ENCODE measurements at regions not wholly inside any gene's neighbourhood (a gene's known extent, or its start where the extent isn't known, plus 50 kb on each side); places are given as distances from the start of the nearest gene placed in this dataset.
"Not testable (repeated sequence)": the region's sequence is repeated elsewhere in the genome, so short reads cannot be mapped to it uniquely, and the experiment has no call there.

DNA sequence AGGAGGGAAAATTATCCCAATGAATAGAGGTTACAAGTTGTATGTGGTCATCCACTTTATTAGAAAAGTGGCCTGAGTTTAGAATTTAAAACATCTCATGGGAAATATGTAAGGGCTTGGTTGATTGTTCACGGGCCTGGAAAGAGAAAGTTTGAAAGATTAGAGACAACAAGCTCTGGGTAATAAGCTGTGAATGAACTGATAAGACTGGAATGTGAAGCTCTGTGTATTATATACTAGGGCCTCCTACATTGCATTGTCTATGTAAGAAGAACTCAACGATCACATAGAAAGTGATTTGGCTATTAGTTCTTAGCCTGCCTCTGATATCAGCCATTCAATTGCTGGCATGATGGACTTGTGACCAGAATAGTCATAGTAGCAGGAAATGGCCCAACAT is 199.2 kb upstream of the MAGI2 start:
- Histone ChIP-seq H3K4me1 (ENCODE audit: control insufficient read depth in 5 of 5, insufficient read depth in 5 of 5, low read length in 5 of 5) (no peaks in the 10 kb centered on the region), H3K9me3 (ENCODE audit: control insufficient read depth in 5 of 5, low read length in 5 of 5) (no peaks in the 10 kb centered on the region), H3K27ac (ENCODE audit: low read depth, low read length) (no peak overlapping the region), H3K36me3 (ENCODE audit: control insufficient read depth in 5 of 5, insufficient read depth in 5 of 5, low read length in 5 of 5) (no peaks in the 10 kb centered on the region), H3K4me3 (ENCODE audit: low read depth in 1 of 5, low read length in 5 of 5) (no peak overlapping the region), H3K9ac (ENCODE audit: low read length in 5 of 5) (no peak overlapping the region), H3K27me3 (ENCODE audit: control insufficient read depth in 5 of 5, insufficient read depth in 4 of 5, low read length in 5 of 5) (no peaks in the 10 kb centered on the region)

DNA sequence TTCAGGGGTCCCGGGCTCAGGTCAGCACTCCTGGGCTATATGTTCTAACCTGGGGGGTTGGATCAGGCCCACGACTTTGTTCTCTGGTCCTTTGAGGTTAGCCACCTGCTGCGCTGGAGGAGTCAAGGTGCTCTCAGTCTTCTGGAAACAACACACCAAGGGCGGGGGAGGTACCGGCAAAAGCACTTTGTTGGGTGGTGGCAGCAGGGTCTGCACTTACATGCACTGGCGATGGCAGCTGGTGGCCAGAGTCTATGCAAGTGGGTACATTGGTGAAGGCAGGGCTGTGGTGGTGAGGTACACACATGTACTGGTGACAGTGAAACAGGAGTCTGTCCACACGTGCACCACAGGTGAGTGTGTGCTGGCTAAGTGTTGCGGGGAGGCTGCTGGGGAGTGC is 194.2 kb upstream of the MAGI2 start:
- no peak overlapping the region for H3K9ac ChIP-seq (ENCODE audit: low read length in 5 of 5)
- H3K27me3 ChIP-seq (ENCODE audit: control insufficient read depth in 5 of 5, insufficient read depth in 4 of 5, low read length in 5 of 5): no peaks in the 10 kb centered on the region
- H3K9me3 ChIP-seq (ENCODE audit: control insufficient read depth in 5 of 5, low read length in 5 of 5): no peaks in the 10 kb centered on the region
- H3K4me1 ChIP-seq (ENCODE audit: control insufficient read depth in 5 of 5, insufficient read depth in 5 of 5, low read length in 5 of 5): no peaks in the 10 kb centered on the region
- no peak overlapping the region for H3K4me3 ChIP-seq (ENCODE audit: low read depth in 1 of 5, low read length in 5 of 5)
- no peaks in the 10 kb centered on the region for H3K36me3 ChIP-seq (ENCODE audit: control insufficient read depth in 5 of 5, insufficient read depth in 5 of 5, low read length in 5 of 5)
- H3K27ac ChIP-seq (ENCODE audit: low read depth, low read length): no peak overlapping the region

- Histone ChIP-seq H3K27me3 (ENCODE audit: control insufficient read depth in 5 of 5, insufficient read depth in 4 of 5, low read length in 5 of 5) (no peaks in the 10 kb centered on the region), H3K9ac (ENCODE audit: low read length in 5 of 5) (no peak overlapping the region), H3K4me1 (ENCODE audit: control insufficient read depth in 5 of 5, insufficient read depth in 5 of 5, low read length in 5 of 5) (no peaks in the 10 kb centered on the region), H3K9me3 (ENCODE audit: control insufficient read depth in 5 of 5, low read length in 5 of 5) (no peaks in the 10 kb centered on the region), H3K36me3 (ENCODE audit: control insufficient read depth in 5 of 5, insufficient read depth in 5 of 5, low read length in 5 of 5) (no peaks in the 10 kb centered on the region), H3K27ac (ENCODE audit: low read depth, low read length) (no peak overlapping the region), H3K4me3 (ENCODE audit: low read depth in 1 of 5, low read length in 5 of 5) (no peak overlapping the region)
Measured at GRCh38 chr7:79646278-79646677, 192.8 kb upstream of the MAGI2 start.

DNA sequence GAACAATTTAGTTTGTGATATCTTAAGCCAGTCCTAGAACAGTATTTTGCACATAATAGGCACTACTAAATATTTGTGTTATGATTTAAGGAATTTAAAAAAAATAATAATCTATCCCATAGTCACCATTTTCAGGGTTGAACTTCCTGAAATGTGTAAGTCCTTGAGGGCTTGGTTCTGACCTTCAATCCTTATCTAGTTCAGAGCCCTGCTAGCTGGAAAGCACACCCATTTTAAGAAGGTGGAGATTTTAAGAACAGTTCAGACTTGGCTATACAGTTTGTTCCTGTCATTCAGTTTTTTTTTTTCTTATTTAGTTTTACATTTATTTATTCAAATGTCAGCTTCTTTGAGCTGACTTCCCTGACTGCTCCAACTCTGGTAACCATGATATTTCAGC is 183.4 kb upstream of the MAGI2 start:
- Histone ChIP-seq H3K4me1 (ENCODE audit: control insufficient read depth in 5 of 5, insufficient read depth in 5 of 5, low read length in 5 of 5) (no peaks in the 10 kb centered on the region), H3K4me3 (ENCODE audit: low read depth in 1 of 5, low read length in 5 of 5) (no peak overlapping the region), H3K36me3 (ENCODE audit: control insufficient read depth in 5 of 5, insufficient read depth in 5 of 5, low read length in 5 of 5) (no peaks in the 10 kb centered on the region), H3K9ac (ENCODE audit: low read length in 5 of 5) (no peak overlapping the region), H3K9me3 (ENCODE audit: control insufficient read depth in 5 of 5, low read length in 5 of 5) (no peaks in the 10 kb centered on the region), H3K27ac (ENCODE audit: low read depth, low read length) (no peak overlapping the region), H3K27me3 (ENCODE audit: control insufficient read depth in 5 of 5, insufficient read depth in 4 of 5, low read length in 5 of 5) (no peaks in the 10 kb centered on the region)

- H3K27ac ChIP-seq (ENCODE audit: low read depth, low read length); H3K36me3 ChIP-seq (ENCODE audit: control insufficient read depth in 5 of 5, insufficient read depth in 5 of 5, low read length in 5 of 5); H3K9me3 ChIP-seq (ENCODE audit: control insufficient read depth in 5 of 5, low read length in 5 of 5); H3K27me3 ChIP-seq (ENCODE audit: control insufficient read depth in 5 of 5, insufficient read depth in 4 of 5, low read length in 5 of 5); H3K4me1 ChIP-seq (ENCODE audit: control insufficient read depth in 5 of 5, insufficient read depth in 5 of 5, low read length in 5 of 5); H3K9ac ChIP-seq (ENCODE audit: low read length in 5 of 5); H3K4me3 ChIP-seq (ENCODE audit: low read depth in 1 of 5, low read length in 5 of 5): not testable (repeated sequence)
Measured at GRCh38 chr7:79625921-79626320, 172.5 kb upstream of the MAGI2 start.

DNA sequence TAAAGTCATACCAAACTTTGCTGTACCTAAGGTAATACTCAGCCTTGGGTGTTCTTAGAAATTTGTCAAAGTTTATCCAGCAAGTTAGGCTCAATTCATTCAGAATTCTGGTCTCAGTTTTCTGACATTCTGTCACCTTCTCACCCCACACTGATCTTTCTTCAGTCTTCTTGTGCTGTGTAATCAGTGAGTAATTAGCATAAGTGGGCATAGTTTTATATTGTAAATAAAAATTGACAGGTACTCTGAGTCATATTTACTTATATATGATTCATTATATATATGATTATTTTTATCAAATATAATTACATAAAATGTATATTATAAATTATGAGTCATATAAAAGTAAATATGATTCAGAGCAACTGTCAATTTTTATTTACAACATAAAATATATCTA is 170.9 kb upstream of the MAGI2 start:
- Histone ChIP-seq H3K27ac (ENCODE audit: low read depth, low read length) (no peak overlapping the region), H3K4me1 (ENCODE audit: control insufficient read depth in 5 of 5, insufficient read depth in 5 of 5, low read length in 5 of 5) (peaks cover 0 to 7% (median 3%) of the 10 kb centered on the region in 5 donors), H3K9ac (ENCODE audit: low read length in 5 of 5) (no peak overlapping the region), H3K36me3 (ENCODE audit: control insufficient read depth in 5 of 5, insufficient read depth in 5 of 5, low read length in 5 of 5) (no peaks in the 10 kb centered on the region), H3K9me3 (ENCODE audit: control insufficient read depth in 5 of 5, low read length in 5 of 5) (no peaks in the 10 kb centered on the region), H3K27me3 (ENCODE audit: control insufficient read depth in 5 of 5, insufficient read depth in 4 of 5, low read length in 5 of 5) (no peaks in the 10 kb centered on the region), H3K4me3 (ENCODE audit: low read depth in 1 of 5, low read length in 5 of 5) (no peak overlapping the region)

GRCh38 chr7:79622781-79623180 is 169.3 kb upstream of the MAGI2 start:
- Histone ChIP-seq H3K27ac (ENCODE audit: low read depth, low read length) (no peak overlapping the region), H3K27me3 (ENCODE audit: control insufficient read depth in 5 of 5, insufficient read depth in 4 of 5, low read length in 5 of 5) (no peaks in the 10 kb centered on the region), H3K4me3 (ENCODE audit: low read depth in 1 of 5, low read length in 5 of 5) (no peak overlapping the region), H3K4me1 (ENCODE audit: control insufficient read depth in 5 of 5, insufficient read depth in 5 of 5, low read length in 5 of 5) (peaks cover 0 to 7% (median 3%) of the 10 kb centered on the region in 5 donors), H3K9me3 (ENCODE audit: control insufficient read depth in 5 of 5, low read length in 5 of 5) (no peaks in the 10 kb centered on the region), H3K9ac (ENCODE audit: low read length in 5 of 5) (no peak overlapping the region), H3K36me3 (ENCODE audit: control insufficient read depth in 5 of 5, insufficient read depth in 5 of 5, low read length in 5 of 5) (no peaks in the 10 kb centered on the region)

DNA sequence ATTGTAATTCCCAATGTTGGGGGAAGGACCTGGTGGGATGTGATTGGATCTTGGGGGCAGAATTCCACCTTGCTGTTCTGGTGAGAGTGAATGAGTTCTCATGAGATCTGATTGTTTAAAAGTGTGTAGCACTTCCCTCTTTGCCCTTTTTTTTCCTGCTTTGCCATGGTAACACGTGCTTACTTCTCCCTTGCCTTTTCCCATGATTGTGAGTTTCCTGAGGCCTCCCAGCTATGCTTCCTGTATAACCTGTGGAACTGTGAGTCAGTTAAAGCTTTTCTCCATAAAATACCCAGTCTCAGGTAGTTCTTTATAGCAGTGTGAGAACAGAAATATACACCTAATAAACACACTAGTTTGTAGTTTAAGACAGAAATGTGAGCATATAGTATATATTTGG is 166.8 kb upstream of the MAGI2 start:
- no peaks in the 10 kb centered on the region for H3K27me3 ChIP-seq (ENCODE audit: control insufficient read depth in 5 of 5, insufficient read depth in 4 of 5, low read length in 5 of 5)

DNA sequence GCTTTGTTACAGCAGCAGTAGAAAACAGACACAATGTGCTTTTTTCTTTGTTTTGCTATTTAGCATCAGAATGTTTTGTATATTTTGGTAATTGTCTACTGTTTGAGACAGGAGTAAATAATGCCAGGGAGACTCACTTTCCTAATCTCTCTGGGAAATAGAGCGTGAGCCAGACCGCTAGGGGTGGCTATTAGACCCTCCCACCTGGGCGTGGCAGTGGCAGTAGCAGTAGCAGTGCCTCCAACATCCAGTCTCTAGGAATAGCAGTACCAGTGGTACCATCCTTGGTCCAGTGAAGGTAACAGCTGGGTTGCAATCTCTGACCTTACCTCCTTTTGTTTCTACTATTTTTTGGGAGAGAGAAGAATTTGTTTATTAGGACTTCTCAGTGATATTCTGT is 165.7 kb upstream of the MAGI2 start:
- Histone ChIP-seq H3K4me3 (ENCODE audit: low read depth in 1 of 5, low read length in 5 of 5) (no peak overlapping the region), H3K9ac (ENCODE audit: low read length in 5 of 5) (no peak overlapping the region), H3K27me3 (ENCODE audit: control insufficient read depth in 5 of 5, insufficient read depth in 4 of 5, low read length in 5 of 5) (no peaks in the 10 kb centered on the region), H3K4me1 (ENCODE audit: control insufficient read depth in 5 of 5, insufficient read depth in 5 of 5, low read length in 5 of 5) (peaks cover 0 to 7% (median 3%) of the 10 kb centered on the region in 5 donors), H3K9me3 (ENCODE audit: control insufficient read depth in 5 of 5, low read length in 5 of 5) (no peaks in the 10 kb centered on the region), H3K36me3 (ENCODE audit: control insufficient read depth in 5 of 5, insufficient read depth in 5 of 5, low read length in 5 of 5) (no peaks in the 10 kb centered on the region), H3K27ac (ENCODE audit: low read depth, low read length) (no peak overlapping the region)

More for the DNA sequence above, 166.8 kb upstream of the MAGI2 start:
- no peaks in the 10 kb centered on the region for H3K9me3 ChIP-seq (ENCODE audit: control insufficient read depth in 5 of 5, low read length in 5 of 5)
- no peaks in the 10 kb centered on the region for H3K36me3 ChIP-seq (ENCODE audit: control insufficient read depth in 5 of 5, insufficient read depth in 5 of 5, low read length in 5 of 5)
- no peak overlapping the region for H3K9ac ChIP-seq (ENCODE audit: low read length in 5 of 5)
- H3K27ac ChIP-seq (ENCODE audit: low read depth, low read length): no peak overlapping the region
- peaks cover 0 to 7% (median 3%) of the 10 kb centered on the region in 5 donors for H3K4me1 ChIP-seq (ENCODE audit: control insufficient read depth in 5 of 5, insufficient read depth in 5 of 5, low read length in 5 of 5)
- no peak overlapping the region for H3K4me3 ChIP-seq (ENCODE audit: low read depth in 1 of 5, low read length in 5 of 5)

DNA sequence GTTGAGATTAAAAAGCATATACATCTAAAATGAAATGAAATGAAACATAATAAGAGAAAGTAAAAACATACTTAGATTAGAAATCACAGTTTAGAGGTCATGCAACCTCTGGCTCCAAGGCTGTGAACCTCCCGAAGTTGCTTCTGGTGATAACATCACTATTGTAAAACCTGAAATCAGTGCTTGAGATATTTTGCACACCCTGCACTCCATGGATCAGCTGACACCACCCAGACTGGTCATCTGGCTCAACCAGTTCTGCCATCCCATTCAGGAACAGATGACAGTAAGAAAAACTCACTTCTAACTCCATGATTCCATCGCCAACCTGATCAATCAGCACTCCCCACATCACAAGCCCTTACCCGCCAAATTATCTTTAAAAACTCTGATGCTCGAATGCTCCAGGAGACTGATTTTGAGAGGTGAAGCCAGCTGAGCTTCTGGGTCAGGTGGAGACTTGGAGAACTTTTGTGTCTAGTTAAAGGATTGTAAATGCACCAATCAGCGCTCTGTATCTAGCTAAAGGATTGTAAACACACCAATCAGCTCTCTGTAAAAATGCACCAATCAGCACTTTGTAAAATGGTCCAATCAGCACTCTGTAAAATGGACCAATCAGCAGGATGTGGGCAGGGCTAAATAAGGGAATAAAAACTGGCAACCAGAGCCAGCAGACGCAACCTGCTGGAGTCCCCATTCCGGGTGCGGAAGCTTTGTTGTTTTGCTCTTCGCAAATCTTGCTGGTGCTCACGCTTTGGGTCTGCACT is 162.6 kb upstream of the MAGI2 start:
- H3K4me1 ChIP-seq (ENCODE audit: control insufficient read depth in 5 of 5, insufficient read depth in 5 of 5, low read length in 5 of 5): peaks cover 0 to 5% (median 3%) of the 10 kb centered on the region in 5 donors
- no peak overlapping the region for H3K9ac ChIP-seq (ENCODE audit: low read length in 5 of 5)
- no peaks in the 10 kb centered on the region for H3K27me3 ChIP-seq (ENCODE audit: control insufficient read depth in 5 of 5, insufficient read depth in 4 of 5, low read length in 5 of 5)
- no peak overlapping the region for H3K27ac ChIP-seq (ENCODE audit: low read depth, low read length)
- H3K9me3 ChIP-seq (ENCODE audit: control insufficient read depth in 5 of 5, low read length in 5 of 5): no peaks in the 10 kb centered on the region
- no peaks in the 10 kb centered on the region for H3K36me3 ChIP-seq (ENCODE audit: control insufficient read depth in 5 of 5, insufficient read depth in 5 of 5, low read length in 5 of 5)
- no peak overlapping the region for H3K4me3 ChIP-seq (ENCODE audit: low read depth in 1 of 5, low read length in 5 of 5)

Data from subcutaneous abdominal adipose tissue (tissue), 5 donors.